SU-DHL-6 (cell line): ENCODE measurements at regions not wholly inside any gene's neighbourhood (a gene's known extent, or its start where the extent isn't known, plus 50 kb on each side); places are given as distances from the start of the nearest gene placed in this dataset.

ENCODE experiments used
- EZH2phosphoT487 ChIP-seq: fragments of 200-600 bp; sonication (generic), shearing (Covaris generic); conservative IDR thresholded peaks from 2 replicates; pipeline ENCODE4 v1.6.1; 2018; ENCODE audit warnings: mild to moderate bottlenecking, antibody characterized with exemption, low read length, moderate library complexity, mixed read lengths
- TF ChIP-seq, protein P1 (sequence below): fragments of 200-600 bp; sonication (generic); IDR thresholded peaks from one replicate; pipeline ENCODE4 v1.5.1; 2017; ENCODE audit warnings: antibody characterized with exemption, mild to moderate bottlenecking, low read length, moderate library complexity; ENCODE audit not compliant: insufficient read depth, poor library complexity, severe bottlenecking

DNA sequence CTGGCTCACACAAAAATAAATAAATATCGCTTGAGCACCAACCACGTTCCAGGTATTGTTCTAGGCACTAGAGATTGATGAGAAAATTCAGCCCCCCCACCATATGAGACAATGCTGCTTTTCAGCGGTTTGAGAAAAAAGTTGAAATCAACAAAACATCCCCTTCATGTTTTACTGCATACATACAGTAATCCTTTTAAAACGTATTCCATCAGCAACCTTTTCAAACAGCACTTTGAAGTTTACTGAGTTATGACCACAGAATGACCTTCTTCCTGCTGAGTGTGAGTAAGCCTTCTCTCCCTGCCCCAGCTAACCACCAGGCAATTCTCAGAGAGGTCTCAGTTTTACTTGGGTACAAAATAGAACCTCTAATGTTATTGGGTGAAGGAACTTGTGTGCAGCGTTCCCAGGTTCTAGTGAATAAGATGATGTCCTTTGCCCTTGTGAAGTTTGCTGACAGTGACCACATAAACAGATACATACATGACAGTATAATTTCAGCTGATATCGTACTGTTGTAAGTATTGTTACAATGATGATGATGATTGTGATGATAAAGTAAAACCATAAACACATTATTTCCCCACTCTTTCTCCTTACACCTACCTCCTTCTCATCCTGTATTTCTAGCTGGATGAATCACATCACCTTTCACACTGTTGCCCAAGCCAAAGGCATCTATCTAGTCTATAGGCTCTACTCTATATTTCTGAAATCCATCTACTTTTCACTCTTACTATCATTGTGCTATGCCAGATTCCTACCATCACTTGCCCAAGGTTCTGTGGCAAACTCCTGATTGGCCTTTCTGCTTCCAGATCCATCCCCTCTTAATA lies 124.4 kb upstream of the KRR1 start:
- TF ChIP-seq, protein P1, sequence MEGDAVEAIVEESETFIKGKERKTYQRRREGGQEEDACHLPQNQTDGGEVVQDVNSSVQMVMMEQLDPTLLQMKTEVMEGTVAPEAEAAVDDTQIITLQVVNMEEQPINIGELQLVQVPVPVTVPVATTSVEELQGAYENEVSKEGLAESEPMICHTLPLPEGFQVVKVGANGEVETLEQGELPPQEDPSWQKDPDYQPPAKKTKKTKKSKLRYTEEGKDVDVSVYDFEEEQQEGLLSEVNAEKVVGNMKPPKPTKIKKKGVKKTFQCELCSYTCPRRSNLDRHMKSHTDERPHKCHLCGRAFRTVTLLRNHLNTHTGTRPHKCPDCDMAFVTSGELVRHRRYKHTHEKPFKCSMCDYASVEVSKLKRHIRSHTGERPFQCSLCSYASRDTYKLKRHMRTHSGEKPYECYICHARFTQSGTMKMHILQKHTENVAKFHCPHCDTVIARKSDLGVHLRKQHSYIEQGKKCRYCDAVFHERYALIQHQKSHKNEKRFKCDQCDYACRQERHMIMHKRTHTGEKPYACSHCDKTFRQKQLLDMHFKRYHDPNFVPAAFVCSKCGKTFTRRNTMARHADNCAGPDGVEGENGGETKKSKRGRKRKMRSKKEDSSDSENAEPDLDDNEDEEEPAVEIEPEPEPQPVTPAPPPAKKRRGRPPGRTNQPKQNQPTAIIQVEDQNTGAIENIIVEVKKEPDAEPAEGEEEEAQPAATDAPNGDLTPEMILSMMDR = no peak
- TF ChIP-seq EZH2phosphoT487 = no peak
